GM19023 (cell line): ENCODE measurements at regions not wholly inside any gene's neighbourhood (a gene's known extent, or its start where the extent isn't known, plus 50 kb on each side); places are given as distances from the start of the nearest gene placed in this dataset.

Experiments used
- ATAC-seq: cut with Tn5 transposase; IDR thresholded peaks from one replicate; pipeline ENCODE4 v1.9.1; 2021; ENCODE audit warnings: mild to moderate bottlenecking, moderate library complexity; ENCODE audit not compliant: unreplicated experiment

DNA sequence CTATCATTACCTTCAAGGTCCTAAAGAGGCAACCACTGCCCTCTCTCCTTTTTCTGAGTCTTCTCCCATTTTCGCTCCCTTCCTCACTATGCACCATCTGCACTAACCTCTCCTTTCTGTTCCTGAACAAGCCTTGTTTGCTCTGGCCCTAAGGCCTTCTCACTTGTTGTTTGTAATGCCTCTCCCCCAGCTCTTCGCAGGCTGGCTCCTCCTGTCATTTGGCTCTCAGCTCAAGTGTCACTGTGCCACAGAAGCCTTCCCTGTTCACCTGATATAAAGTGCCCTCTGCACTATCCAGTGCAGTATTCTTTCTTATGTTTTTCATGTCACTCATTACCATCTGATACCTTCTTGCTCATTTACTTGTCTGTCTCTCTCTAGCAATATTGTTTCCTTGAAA lies 303.7 kb downstream of the KCNN2 start:
- ATAC-seq: no peak

DNA sequence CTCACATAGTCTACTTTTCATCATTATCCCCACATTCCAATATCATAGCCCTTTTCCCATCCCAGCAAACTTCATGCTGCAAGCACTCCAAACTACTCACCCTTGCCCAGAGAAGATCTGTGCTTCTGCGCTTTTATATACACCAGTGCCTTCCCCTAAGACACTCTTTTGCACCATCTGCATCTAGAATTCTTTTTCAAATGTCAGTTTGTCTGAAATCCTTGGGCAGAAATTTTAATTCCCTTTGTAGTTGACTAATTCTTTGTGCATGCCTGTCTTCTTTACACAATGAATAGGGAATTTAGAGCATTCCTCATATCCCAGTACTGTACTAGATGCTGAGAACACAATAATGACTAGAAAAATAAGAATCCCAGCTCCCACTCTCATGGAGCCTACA lies 298.9 kb downstream of the KCNN2 start:
- no peak for ATAC-seq

- ATAC-seq: no peak
Measured at GRCh38 chr5:114658194-114658593, 296.3 kb downstream of the KCNN2 start.

GRCh38 chr5:114657342-114658130 lies 295.7 kb downstream of the KCNN2 start:
- no peak for ATAC-seq

GRCh38 chr5:114649878-114650277 lies 288.0 kb downstream of the KCNN2 start:
- ATAC-seq: no peak

- ATAC-seq: no peak
Measured at GRCh38 chr5:114648940-114649339, 287.1 kb downstream of the KCNN2 start.

DNA sequence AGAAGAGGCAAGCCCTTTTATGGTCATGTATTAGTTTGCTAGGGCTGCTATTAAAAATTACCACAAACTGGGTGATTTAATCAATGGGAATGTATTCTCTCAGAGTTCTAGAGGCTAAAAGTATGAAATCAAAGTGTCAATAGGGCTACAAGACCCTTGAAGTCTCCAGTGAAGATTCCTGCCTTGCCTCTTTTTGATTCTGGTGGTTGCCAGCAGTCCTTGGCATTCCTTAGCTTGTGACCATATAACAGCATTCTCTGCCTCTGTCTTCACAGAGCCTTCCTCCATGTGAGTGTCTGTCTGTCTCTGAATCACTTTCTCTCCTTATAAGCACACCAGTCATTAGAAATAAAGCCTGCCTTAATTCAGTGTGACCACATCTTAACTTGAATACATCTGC lies 282.7 kb downstream of the KCNN2 start:
- no peak for ATAC-seq

DNA sequence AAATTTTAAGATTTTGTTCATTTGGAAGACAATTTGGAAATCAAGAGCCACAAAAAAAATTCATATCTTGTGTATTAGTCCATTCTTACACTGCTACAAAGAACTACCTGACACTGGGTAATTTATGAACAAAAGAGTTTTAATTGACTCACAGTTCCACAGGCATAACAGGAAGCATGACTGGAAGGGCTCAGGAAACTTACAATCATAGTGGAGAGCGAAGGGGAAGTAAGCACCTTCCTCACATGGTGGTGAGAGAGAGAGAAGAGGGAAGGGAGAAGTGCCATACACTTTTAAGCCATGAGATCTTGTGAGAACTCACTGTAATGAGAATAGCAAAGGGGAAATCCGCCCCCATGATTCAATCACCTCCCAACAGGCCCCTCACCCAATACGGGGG lies 274.4 kb downstream of the KCNN2 start:
- no peak for ATAC-seq

- no peak for ATAC-seq
Measured at GRCh38 chr5:114634967-114635901, 273.4 kb downstream of the KCNN2 start.

GRCh38 chr5:114634517-114634916 lies 272.6 kb downstream of the KCNN2 start:
- ATAC-seq: no peak

DNA sequence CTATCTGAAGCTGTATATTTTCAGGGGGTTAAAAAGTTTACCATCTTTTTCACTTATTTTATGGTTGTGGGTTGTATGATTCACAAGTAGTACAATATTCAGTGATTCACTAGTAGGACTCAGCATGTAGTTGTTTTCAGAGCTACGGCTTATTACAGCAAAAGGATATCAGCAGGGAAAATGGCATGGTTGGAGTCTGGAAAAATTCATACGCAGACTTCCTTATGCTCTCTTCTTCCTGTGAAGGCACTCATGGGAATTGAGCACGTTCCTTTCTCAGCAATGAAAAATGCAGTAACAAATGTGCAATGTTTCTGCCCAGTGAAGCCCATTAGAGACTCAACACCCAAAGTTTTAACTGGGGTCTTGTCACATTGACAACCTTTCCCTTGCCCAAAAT lies 250.5 kb downstream of the KCNN2 start:
- ATAC-seq: no peak

- no peak for ATAC-seq
Measured at GRCh38 chr5:114581136-114581535, 219.3 kb downstream of the KCNN2 start.

GRCh38 chr5:114565871-114566270 lies 204.0 kb downstream of the KCNN2 start:
- no peak for ATAC-seq

- no peak for ATAC-seq
Measured at GRCh38 chr5:114565139-114565538, 203.3 kb downstream of the KCNN2 start.

- ATAC-seq: no peak
Measured at GRCh38 chr5:114561415-114561814, 199.5 kb downstream of the KCNN2 start.
